ENCODE measurements at regions not wholly inside any gene's neighbourhood (a gene's known extent, or its start where the extent isn't known, plus 50 kb on each side); places are given as distances from the start of the nearest gene placed in this dataset.

- ChIA-PET CTCF (no interaction called here), POLR2A (no interaction called here)
- TF ChIP-seq CTCF (IDR thresholded peaks at IDR 0.05; ENCODE audit: insufficient read depth, low read depth, low read length) = no peak
- Histone ChIP-seq H3K4me3 (ENCODE audit: low read depth, low read length) (no peak overlapping the region), H3K36me3 (ENCODE audit: control insufficient read depth, insufficient read depth, low read length) (no peaks in the 10 kb centered on the region), H3K27me3 (ENCODE audit: control insufficient read depth, insufficient read depth, low read length) (no peaks in the 10 kb centered on the region)
- DNase-seq (ENCODE audit: low read depth) = no peak
These were observed 299.3 kb upstream of the SALL1 start for GRCh38 chr16:51450376-51450775.

GRCh38 chr16:51449441-51449840 lies 298.4 kb upstream of the SALL1 start:
- Histone ChIP-seq H3K27me3 (ENCODE audit: control insufficient read depth, insufficient read depth, low read length) (no peaks in the 10 kb centered on the region), H3K36me3 (ENCODE audit: control insufficient read depth, insufficient read depth, low read length) (no peaks in the 10 kb centered on the region), H3K4me3 (ENCODE audit: low read depth, low read length) (no peak overlapping the region)
- no peak for TF ChIP-seq CTCF (IDR thresholded peaks at IDR 0.05; ENCODE audit: insufficient read depth, low read depth, low read length)
- no peak for DNase-seq (ENCODE audit: low read depth)
- CTCF ChIA-PET = no interaction called here
- POLR2A ChIA-PET = no interaction called here

GRCh38 chr16:51445250-51445649 lies 294.2 kb upstream of the SALL1 start:
- POLR2A ChIA-PET = no interaction called here
- CTCF ChIA-PET = interaction anchor here (1.3 kb wide), 1 partner anchor 8 kb away, joined by 4 read pairs; no protein-coding TSS in a partner anchor
- no peak for DNase-seq (ENCODE audit: low read depth)
- no peaks in the 10 kb centered on the region for H3K36me3 ChIP-seq (ENCODE audit: control insufficient read depth, insufficient read depth, low read length)
- no peak for TF ChIP-seq CTCF (IDR thresholded peaks at IDR 0.05; ENCODE audit: insufficient read depth, low read depth, low read length)
- H3K27me3 ChIP-seq (ENCODE audit: control insufficient read depth, insufficient read depth, low read length) = no peaks in the 10 kb centered on the region
- H3K4me3 ChIP-seq (ENCODE audit: low read depth, low read length) = no peak overlapping the region

- POLR2A ChIA-PET = no interaction called here
- DNase-seq (ENCODE audit: low read depth) = no peak
- CTCF ChIA-PET = no interaction called here
- Histone ChIP-seq H3K4me3 (ENCODE audit: low read depth, low read length) (no peak overlapping the region), H3K36me3 (ENCODE audit: control insufficient read depth, insufficient read depth, low read length) (no peaks in the 10 kb centered on the region), H3K27me3 (ENCODE audit: control insufficient read depth, insufficient read depth, low read length) (no peaks in the 10 kb centered on the region)
- TF ChIP-seq CTCF (IDR thresholded peaks at IDR 0.05; ENCODE audit: insufficient read depth, low read depth, low read length) = no peak
These were observed 292.9 kb upstream of the SALL1 start for GRCh38 chr16:51443934-51444333.

GRCh38 chr16:51442141-51442870 lies 291.2 kb upstream of the SALL1 start:
- Histone ChIP-seq H3K4me3 (ENCODE audit: low read depth, low read length) (no peak overlapping the region), H3K27me3 (ENCODE audit: control insufficient read depth, insufficient read depth, low read length) (no peaks in the 10 kb centered on the region), H3K36me3 (ENCODE audit: control insufficient read depth, insufficient read depth, low read length) (no peaks in the 10 kb centered on the region)
- TF ChIP-seq CTCF (IDR thresholded peaks at IDR 0.05; ENCODE audit: insufficient read depth, low read depth, low read length) = no peak
- ChIA-PET POLR2A (no interaction called here), CTCF (no interaction called here)
- no peak for DNase-seq (ENCODE audit: low read depth)

Measured in BJ (cell line).